ENCODE measurements at regions not wholly inside any gene's neighbourhood (a gene's known extent, or its start where the extent isn't known, plus 50 kb on each side); places are given as distances from the start of the nearest gene placed in this dataset.

GRCh38 chr7:11895337-11895736 lies 63.3 kb upstream of the THSD7A start:
- no peak for DNase-seq (ENCODE audit: low read depth, low spot score)

GRCh38 chr7:11896663-11897062 lies 64.7 kb upstream of the THSD7A start:
- no peak for DNase-seq (ENCODE audit: low read depth, low spot score)

- DNase-seq (ENCODE audit: low read depth, low spot score) = no peak
Observed at GRCh38 chr7:11899247-11899646, 67.2 kb upstream of the THSD7A start.

GRCh38 chr7:11910253-11910652 lies 78.3 kb upstream of the THSD7A start:
- no peak for DNase-seq (ENCODE audit: low read depth, low spot score)

- no peak for DNase-seq (ENCODE audit: low read depth, low spot score)
Observed at GRCh38 chr7:11911900-11912299, 79.9 kb upstream of the THSD7A start.

- DNase-seq (ENCODE audit: low read depth, low spot score) = no peak
Observed at GRCh38 chr7:11914645-11915044, 82.6 kb upstream of the THSD7A start.

- DNase-seq (ENCODE audit: low read depth, low spot score) = no peak
Observed at GRCh38 chr7:11923376-11923930, 91.5 kb upstream of the THSD7A start.

- DNase-seq (ENCODE audit: low read depth, low spot score) = no peak
Observed at GRCh38 chr7:11931307-11931706, 99.3 kb upstream of the THSD7A start.

- DNase-seq (ENCODE audit: low read depth, low spot score) = no peak
Observed at GRCh38 chr7:11934796-11935195, 102.8 kb upstream of the THSD7A start.

GRCh38 chr7:11935905-11936304 lies 103.9 kb upstream of the THSD7A start:
- no peak for DNase-seq (ENCODE audit: low read depth, low spot score)

- no peak for DNase-seq (ENCODE audit: low read depth, low spot score)
Observed at GRCh38 chr7:11946794-11947193, 114.8 kb upstream of the THSD7A start.

GRCh38 chr7:11950281-11950680 lies 118.3 kb upstream of the THSD7A start:
- no peak for DNase-seq (ENCODE audit: low read depth, low spot score)

- no peak for DNase-seq (ENCODE audit: low read depth, low spot score)
Observed at GRCh38 chr7:11950942-11951341, 118.9 kb upstream of the THSD7A start.

GRCh38 chr7:11951909-11952308 lies 119.9 kb upstream of the THSD7A start:
- no peak for DNase-seq (ENCODE audit: low read depth, low spot score)

GRCh38 chr7:11952972-11953371 lies 121.0 kb upstream of the THSD7A start:
- DNase-seq (ENCODE audit: low read depth, low spot score) = no peak

- DNase-seq (ENCODE audit: low read depth, low spot score) = no peak
Observed at GRCh38 chr7:11956991-11957390, 125.0 kb upstream of the THSD7A start.

- DNase-seq (ENCODE audit: low read depth, low spot score) = no peak
Observed at GRCh38 chr7:11957956-11958355, 126.0 kb upstream of the THSD7A start.

- no peak for DNase-seq (ENCODE audit: low read depth, low spot score)
Observed at GRCh38 chr7:11959121-11959520, 127.1 kb upstream of the THSD7A start.

- DNase-seq (ENCODE audit: low read depth, low spot score) = no peak
Observed at GRCh38 chr7:11960621-11961020, 128.6 kb upstream of the THSD7A start.

GRCh38 chr7:11969643-11970042 lies 137.6 kb upstream of the THSD7A start:
- DNase-seq (ENCODE audit: low read depth, low spot score) = no peak

- DNase-seq (ENCODE audit: low read depth, low spot score) = no peak
Observed at GRCh38 chr7:11970132-11970531, 138.1 kb upstream of the THSD7A start.

GRCh38 chr7:11985376-11985775 lies 153.4 kb upstream of the THSD7A start:
- no peak for DNase-seq (ENCODE audit: low read depth, low spot score)

GRCh38 chr7:11985971-11986370 lies 154.0 kb upstream of the THSD7A start:
- no peak for DNase-seq (ENCODE audit: low read depth, low spot score)

- DNase-seq (ENCODE audit: low read depth, low spot score) = no peak
Observed at GRCh38 chr7:11988186-11988585, 156.2 kb upstream of the THSD7A start.

All from pulmonary artery endothelial cell (primary cell).